ENCODE measurements at regions not wholly inside any gene's neighbourhood (a gene's known extent, or its start where the extent isn't known, plus 50 kb on each side); places are given as distances from the start of the nearest gene placed in this dataset.

DNA sequence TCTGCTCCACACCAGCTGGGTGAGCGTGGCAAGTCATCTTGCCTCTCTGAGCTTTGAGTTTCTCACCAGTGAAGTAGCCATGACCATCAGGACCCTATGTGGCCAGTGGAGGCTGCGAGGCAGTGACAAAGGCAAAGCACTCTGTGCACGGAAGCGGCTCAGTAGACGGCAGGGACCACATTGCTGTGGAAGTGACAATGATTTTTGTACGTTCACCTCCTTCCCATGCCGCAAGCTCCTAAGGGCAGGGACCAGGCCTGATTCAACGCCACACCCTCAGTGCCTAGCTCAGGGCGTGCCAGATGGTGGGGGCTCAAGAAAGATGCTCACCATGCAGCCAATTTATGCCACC lies 210.5 kb downstream of the MATN1 start:
- no peak overlapping the region for H3K27ac ChIP-seq
- intact Hi-C loops (cut with DNase I) = no loop called here
- DNase-seq (no peak), ATAC-seq (no peak)
- no peaks in the 10 kb centered on the region for H3K4me1 ChIP-seq
- H3K9me3 ChIP-seq = peaks cover 0 to 6% (median 0%) of the 10 kb centered on the region in 11 donors
- H3K36me3 ChIP-seq = no peaks in the 10 kb centered on the region
- H3K4me3 ChIP-seq = no peak overlapping the region
- 87 to 89% methylated on average over 9 of the region's 9 CpGs for WGBS, 2 donors
- TF ChIP-seq, protein P1, sequence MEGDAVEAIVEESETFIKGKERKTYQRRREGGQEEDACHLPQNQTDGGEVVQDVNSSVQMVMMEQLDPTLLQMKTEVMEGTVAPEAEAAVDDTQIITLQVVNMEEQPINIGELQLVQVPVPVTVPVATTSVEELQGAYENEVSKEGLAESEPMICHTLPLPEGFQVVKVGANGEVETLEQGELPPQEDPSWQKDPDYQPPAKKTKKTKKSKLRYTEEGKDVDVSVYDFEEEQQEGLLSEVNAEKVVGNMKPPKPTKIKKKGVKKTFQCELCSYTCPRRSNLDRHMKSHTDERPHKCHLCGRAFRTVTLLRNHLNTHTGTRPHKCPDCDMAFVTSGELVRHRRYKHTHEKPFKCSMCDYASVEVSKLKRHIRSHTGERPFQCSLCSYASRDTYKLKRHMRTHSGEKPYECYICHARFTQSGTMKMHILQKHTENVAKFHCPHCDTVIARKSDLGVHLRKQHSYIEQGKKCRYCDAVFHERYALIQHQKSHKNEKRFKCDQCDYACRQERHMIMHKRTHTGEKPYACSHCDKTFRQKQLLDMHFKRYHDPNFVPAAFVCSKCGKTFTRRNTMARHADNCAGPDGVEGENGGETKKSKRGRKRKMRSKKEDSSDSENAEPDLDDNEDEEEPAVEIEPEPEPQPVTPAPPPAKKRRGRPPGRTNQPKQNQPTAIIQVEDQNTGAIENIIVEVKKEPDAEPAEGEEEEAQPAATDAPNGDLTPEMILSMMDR (IDR thresholded peaks at IDR 0.05) = no peak
- H3K27me3 ChIP-seq = peaks cover 0 to 18% (median 6%) of the 10 kb centered on the region in 7 donors

DNA sequence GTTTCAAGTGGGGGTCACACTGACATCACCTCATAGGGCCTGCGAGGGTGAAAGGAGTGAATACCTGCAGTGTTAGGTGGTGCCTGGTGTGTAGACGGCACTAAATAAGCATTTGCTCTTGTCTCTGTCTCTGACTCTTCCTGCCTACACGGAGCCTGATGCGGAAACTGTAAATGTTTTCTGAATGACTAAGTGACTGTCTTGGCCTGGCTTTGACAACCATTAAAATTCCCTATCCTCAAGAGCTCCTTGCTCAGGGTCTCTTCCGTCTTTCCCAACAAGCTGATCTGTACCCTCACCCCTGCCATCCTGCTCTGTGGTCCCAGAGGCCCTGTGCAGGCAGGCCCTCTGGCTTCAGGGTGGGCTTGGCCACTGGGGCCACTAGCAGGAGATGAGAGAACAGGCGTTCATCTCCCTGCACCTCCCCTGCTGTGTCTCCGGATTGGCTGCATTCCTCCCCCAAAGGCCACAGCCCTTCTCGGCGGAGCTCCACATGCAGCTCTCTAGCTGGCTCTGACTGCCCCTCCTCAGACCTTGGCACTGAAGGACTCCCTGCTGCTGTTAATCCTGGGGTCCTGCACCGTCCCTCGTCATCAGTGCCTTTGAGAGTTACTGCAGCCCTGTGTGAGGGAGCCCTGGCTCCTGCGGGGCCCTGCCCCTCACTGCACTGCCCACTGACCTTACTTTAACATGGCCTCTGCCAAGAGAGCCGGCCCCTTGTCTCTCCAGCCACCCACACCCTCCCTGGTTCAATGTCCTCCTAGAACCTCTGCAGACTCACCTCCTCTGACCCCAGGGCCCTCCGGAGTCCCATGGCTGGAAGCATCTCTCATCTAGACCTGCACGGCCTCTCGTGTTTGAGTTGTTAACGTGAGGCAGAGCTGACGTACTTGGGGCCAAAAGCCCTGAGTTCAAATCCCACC lies 211.1 kb downstream of the MATN1 start:
- DNase-seq (no peak), ATAC-seq (no peak)
- intact Hi-C loops (cut with DNase I) = no loop called here
- Histone ChIP-seq H3K27ac (no peak overlapping the region), H3K9me3 (peaks cover 0 to 6% (median 0%) of the 10 kb centered on the region in 11 donors), H3K4me3 (no peak overlapping the region), H3K27me3 (peaks cover 0 to 18% (median 6%) of the 10 kb centered on the region in 7 donors), H3K36me3 (no peaks in the 10 kb centered on the region), H3K4me1 (no peaks in the 10 kb centered on the region)
- 57% methylated on average over 18 of the region's 18 CpGs for WGBS, 2 donors
- TF ChIP-seq, protein P1 (IDR thresholded peaks at IDR 0.05) = no peak

DNA sequence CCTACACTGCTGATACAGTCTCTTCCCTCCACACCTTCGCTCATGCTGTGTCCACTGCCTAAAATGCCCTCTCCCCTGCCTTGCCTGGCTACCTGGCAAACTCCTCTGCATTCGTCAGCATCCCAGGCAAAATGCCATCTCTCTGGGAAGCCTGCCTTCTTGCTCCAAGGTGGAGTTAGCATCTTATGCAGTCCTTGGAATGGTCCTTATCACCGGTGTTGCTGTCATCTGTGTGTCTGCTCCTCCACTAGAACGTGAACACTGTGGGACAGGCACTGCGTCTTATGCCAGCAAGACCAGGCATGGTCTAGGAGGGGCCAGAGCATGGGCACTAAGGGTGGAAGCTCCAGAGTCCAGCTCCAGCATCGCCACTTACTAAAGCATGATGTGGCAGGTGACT lies 211.8 kb downstream of the MATN1 start:
- Histone ChIP-seq H3K4me3 (no peak overlapping the region), H3K4me1 (no peaks in the 10 kb centered on the region), H3K9me3 (peaks cover 0 to 6% (median 0%) of the 10 kb centered on the region in 11 donors), H3K36me3 (no peaks in the 10 kb centered on the region), H3K27ac (no peak overlapping the region), H3K27me3 (peaks cover 0 to 18% (median 6%) of the 10 kb centered on the region in 7 donors)
- TF ChIP-seq, protein P1 (IDR thresholded peaks at IDR 0.05) = no peak
- WGBS, 2 donors = 84% methylated on average over 6 of the region's 6 CpGs
- ATAC-seq (no peak), DNase-seq (no peak)
- intact Hi-C loops (cut with DNase I) = no loop called here

DNA sequence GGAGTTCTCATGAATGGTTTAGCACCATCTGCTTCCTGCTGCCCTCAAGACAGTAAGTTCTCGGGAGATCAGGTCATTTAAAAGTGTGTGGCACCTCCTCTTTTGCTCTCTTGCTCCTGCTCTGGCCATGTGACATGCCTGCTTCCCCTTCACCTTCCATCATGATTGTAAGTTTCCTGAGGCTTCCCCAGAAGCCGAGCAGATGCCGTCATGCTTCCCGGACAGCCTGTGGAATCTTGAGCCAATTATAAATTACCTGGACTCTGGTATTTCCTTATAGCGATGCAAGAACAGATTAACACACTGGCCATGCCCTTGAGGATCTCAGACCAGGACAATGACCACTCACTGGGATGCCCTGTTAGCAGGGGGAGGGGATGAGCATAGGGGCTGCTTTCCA lies 212.3 kb downstream of the MATN1 start:
- Histone ChIP-seq H3K4me3 (no peak overlapping the region), H3K36me3 (no peaks in the 10 kb centered on the region), H3K27me3 (peaks cover 0 to 18% (median 6%) of the 10 kb centered on the region in 7 donors), H3K27ac (no peak overlapping the region), H3K4me1 (no peaks in the 10 kb centered on the region), H3K9me3 (peaks cover 0 to 6% (median 0%) of the 10 kb centered on the region in 11 donors)
- DNase-seq (no peak), ATAC-seq (no peak)
- 73 to 80% methylated on average over 5 of the region's 5 CpGs for WGBS, 2 donors
- TF ChIP-seq, protein P1 (IDR thresholded peaks at IDR 0.05) = no peak
- intact Hi-C loops (cut with DNase I) = no loop called here

Measured in heart right ventricle (tissue), 16 donors.